UCSD-AML1 (cell line): ENCODE measurements at regions not wholly inside any gene's neighbourhood (a gene's known extent, or its start where the extent isn't known, plus 50 kb on each side); places are given as distances from the start of the nearest gene placed in this dataset.

ENCODE experiments used
- DNase-seq: peaks from one replicate; lab custom pipeline; 2025; ENCODE audit not compliant: unreplicated experiment; lab: John Stamatoyannopoulos, UW

DNA sequence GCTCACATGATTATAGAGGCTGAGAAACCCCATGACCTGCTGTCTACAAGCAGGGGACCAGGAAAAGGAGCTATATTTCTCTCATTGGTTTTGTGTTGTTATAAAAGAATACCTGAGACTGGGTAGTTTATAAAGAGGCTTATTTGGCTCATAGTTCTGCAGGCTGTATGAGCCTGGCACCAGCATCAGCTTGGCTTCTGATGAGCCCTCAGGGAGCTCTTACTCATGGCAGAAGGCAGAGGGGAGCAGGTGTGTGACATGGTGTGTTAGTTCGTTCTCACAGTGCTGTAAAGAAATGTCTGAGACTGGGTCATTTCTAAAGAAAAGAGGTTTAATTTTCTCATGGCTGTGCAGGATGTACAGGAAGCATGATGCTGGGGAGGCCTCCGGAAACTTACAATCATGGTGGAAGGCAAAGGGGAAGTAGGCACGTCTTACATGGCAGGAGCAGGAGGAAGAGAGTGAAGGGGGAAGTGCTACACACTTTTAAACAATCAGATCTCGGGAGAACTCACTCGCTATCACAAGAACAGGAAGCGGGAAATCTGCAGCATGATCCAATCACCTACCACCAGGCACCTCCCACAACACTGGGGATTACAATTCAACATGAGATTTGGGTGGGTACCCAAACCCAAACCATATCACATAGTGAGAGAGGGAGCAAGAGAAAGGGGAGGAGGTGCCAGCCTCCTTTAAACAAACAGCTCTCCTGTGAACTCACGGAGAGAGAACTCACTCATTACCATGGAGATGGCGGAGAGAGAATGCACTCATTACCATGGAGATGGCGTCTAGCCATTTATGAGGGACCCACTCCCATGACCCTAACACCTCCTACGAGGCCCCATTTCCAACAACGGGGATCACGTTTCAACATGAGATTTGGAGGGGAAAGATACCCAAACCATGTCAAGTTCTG, 133.4 kb downstream of the JCAD start:
- peak; percentile 48 for DNase-seq

DNA sequence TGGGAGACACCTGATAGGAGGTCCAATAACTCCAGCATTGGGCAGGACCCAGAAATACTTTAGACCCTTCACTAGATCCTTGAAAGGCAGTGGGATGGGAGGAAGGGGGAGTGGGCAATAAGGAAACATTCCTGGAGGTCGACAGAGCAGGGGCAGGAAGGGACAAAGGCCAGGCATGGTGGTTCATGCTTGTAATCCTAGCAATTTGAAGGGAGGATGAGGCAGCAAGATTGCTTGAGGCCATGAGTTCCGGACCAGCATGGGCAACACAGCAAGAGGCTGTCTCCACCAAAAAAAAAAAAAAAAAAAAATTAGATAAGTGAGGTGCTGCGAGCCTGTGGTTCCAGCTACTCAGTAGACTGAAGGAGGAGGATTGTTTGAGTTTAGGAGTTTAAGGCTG, 134.9 kb downstream of the JCAD start:
- DNase-seq: no peak

DNA sequence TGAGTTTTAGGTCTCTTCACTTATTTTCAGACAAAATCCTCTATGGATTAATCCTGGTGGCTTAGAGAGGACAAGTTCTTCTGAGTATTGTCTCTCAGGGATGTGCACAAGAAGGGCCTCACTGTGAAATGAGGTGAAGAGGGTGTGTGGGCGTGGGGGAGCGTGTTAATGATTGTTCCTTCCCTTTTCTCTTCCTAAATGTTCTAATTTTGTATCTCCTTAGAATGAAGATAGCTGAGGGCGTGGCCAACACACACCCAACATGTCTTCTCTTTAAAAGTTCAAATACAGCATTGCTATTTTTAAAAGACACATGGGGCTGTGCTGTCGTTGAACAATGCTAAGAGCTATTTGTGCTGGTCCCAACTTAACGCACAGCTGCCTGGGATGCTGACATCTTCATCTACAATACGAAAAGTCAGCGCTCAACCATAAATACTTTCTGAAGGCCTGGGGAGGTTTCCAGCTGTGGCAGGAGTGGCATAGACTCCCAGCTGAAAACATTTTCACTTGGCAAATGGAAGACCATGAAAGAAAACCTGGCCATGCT, 135.9 kb downstream of the JCAD start:
- no peak for DNase-seq

DNA sequence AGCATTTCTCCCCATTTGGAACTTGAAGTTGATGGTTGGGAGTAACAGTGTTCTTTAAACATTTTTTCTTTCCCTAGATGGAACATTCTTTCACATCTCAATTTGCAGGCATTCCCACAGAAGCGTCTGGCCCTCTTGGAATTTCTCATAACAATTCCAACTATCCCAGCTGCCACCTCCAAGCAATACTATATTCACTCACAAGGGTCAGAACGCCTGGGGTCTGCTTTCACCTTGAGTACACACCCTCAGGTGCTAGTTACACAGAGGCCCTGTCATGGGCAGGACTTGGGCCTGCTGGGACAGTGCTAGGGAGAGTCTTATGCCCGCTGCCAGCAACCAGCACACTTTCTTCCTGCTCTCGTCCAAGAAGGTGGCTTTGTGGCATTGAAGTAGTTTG, 136.5 kb downstream of the JCAD start:
- DNase-seq: no peak

DNA sequence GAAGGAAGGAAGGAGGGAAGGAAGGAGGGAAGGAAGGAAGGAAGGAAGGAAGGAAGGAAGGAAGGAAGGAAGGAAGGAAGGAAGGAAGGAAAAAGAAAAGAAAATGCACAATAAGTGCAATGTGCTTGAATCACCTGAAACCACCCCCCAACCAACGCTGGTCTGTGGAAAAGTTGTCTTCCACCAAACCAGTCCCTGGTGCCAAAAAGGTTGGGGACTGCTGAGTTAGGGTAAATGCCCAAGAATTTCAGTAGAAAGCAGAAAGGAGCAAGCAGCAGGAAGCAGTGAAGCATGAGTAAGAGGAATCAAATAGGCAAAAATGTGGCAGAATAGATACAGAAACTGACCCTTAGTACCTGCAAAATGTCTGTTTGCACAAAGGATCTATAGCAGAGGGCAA, 137.2 kb downstream of the JCAD start:
- DNase-seq: no peak

DNA sequence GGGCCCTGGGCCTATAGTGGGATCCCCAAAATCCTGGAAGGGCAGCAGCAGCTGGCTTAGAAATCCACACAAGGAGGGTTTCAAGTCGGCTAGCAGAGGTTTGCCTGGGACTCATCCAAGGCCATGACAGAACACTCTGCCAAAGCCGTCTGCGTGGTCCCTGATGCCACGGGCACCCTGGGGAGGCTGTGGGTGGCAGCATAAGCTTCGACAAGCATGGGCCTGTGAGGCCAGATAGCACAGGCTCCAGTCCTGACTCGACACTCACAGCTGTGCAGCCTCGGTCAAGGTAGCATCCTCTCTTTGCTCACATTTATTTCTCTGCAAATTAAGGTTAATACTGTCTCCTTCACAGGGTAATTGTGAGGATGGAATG, 138.3 kb downstream of the JCAD start:
- no peak for DNase-seq

DNA sequence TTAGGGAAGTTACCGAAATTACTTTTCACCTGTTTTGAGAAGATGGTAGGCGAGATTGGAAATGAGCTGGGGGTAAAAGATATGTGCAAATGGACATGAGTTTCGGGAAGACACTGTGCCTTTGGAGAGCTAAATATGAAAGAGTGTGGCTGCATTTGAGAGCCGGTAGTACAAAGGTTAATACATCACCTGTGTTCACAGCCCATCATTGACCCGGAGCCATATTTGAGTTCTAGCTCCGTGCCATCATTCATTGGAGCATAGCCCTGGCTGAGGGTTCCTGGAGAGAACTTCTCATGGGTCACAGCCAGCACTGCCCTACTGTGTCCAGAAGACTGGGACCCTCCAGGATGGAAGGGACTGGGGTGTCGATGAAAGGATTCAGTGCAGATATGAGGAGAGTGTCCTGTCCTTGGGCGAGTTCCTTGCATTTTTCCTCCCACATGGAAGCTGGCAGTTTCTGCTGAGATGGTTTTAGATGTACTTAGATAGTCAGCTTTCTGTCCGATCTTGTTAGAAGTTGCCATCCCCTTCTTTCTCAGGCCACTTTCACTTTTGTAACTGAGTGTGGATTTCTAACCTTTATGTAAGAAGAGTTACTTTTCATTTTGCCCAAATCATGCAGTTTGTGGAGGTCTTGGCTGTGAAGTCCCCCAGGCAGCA, 138.8 kb downstream of the JCAD start:
- DNase-seq: no peak

DNA sequence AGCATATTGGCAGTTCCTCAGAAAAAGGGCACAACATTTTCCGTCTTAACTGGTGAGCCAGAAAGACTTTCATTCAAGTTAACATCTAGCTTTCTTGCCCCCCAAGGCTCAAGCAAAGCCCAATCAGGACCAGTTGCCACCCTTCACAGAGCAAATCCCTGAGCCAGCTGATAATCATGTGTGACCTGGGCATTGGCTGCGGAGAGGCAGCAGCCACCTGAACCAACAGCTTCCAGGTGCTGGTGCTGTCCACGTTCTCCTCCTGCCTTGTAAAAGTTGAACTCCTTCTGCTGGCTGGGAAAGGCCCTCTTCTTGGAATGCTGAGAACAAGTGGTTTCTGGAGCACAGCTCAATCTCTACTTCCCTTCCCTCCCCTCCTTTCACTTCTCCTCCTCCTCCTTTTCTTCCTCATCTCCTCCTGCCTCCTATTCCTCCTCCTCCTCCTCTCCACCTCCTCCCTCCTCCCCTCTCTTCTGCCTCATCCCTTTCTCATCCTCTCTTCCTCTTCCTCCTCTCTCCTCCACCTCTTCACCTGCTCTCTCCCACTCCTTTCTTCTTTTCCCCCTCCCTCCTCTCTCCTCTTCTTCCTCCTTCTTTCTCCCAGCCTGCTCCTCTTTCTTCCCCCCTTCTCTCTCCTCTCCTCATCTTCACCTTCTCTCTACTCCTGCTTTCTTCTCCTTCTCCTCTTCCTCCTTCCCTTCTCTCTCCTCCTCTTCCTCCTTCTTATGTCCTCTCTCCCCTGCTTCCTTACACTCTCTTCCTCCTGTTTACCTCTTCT, 140.6 kb downstream of the JCAD start:
- DNase-seq: no peak

DNA sequence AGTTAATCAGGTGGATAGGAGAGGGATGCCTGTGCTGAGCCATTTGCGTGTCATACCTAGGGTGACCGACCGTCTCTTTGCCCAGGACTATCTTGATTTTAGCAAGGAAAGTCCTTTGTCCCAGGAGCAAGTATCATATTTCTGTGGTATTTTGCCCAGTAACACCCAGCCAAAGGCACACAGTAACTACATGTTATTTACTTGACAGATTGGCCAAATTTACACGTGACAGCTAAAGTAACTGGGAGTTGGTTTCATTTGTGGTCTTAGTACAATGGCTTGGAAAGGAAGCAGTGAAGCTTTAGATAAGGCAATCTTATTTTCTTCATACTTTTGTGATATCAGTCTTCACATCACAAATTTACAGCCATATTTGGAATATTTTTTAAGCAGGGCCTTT, 142.1 kb downstream of the JCAD start:
- DNase-seq: no peak

DNA sequence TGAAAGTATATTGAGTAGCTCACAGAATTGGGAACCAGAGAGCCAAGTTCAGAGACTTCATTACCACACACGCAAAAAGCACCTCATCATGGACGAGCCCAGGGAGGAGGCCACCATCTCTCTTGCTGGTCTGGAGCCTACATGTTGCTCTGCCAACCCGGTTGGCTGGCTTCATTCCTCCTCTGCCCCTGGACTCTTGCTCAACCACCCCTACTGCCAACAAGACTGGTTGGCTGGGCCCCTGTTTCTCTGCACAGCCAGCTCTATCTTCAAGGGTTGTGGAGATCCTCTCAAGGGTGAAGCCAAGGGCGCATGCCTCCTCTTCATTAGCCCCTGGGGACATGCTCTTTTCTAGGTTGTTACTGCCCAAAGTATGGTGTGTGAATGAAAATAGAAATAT, 142.7 kb downstream of the JCAD start:
- no peak for DNase-seq

DNA sequence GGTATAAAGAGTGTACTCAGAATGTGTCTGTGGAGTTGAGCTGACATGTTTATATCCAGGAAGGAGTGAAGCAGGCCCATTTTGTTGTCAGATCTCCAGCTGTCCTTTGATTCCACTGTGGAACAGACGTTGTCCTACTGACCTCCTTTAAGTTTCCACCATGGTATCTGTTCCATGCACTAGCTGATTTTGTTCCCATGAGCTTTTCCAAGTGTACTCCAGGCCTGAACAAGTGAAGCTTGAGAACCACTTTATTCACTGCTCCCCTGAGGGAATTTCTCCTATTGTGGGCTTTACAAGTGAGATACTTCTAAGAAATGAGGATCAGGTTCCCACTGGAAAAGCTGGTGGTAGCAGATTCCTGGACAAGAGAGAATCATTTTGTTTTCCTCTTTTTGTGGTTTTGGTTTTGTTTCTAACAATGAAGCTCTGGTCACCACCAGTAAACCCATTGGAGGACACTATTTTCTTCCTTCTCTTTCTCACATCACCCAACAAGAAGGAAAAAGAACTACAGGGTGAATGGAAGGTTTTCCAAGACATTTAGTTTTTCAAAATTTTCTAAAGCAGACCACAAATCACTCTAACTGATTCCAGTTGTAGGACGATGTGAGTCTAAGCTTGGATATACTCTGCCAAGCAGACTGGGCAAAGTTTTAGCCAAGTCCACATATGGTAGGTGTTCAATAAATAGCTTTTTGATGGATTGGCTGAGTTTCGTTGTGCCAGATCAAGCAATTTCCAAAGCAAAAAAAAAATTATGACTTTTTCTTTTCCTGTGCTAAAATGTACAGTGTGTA, 144.2 kb downstream of the JCAD start:
- DNase-seq: no peak

DNA sequence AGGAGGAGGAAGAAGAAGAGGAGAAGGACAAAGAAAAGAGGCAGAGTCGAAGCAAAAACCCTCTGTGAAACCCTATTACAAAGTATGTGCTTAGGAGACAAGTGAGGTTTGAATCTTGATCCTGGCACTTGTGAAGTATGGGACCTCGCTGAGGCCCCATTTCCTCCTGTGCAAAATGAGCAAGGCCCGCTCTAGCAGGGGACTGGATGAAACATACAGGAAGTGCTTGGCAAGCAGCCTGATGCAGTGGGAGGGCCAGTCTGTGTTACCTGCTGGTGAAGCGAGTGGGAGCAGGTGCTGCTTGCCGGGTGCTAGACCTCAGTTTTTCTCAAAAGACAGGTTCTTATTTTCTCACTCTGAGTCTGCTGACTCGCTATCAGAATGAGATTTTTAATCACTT, 150.4 kb downstream of the JCAD start:
- peak; percentile 25 for DNase-seq

DNA sequence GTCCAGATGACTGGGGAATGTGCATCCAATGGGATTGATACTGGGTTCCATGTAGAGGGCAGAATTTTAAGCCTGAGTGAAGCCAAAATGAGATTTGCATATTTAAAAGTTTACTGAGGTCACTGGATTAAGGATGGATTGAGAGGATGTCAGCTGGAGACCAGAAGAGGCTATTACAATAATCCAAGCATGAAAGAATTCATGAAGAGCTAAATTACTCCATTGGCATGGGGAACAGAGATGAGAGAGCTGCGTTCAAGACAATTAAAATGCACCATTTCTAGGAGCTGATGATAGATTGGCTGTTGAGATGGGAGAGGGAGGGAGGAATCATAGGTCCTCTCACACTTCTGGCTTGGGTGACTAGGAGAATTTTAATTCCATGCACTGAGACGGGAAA, 158.5 kb downstream of the JCAD start:
- DNase-seq: no peak

DNA sequence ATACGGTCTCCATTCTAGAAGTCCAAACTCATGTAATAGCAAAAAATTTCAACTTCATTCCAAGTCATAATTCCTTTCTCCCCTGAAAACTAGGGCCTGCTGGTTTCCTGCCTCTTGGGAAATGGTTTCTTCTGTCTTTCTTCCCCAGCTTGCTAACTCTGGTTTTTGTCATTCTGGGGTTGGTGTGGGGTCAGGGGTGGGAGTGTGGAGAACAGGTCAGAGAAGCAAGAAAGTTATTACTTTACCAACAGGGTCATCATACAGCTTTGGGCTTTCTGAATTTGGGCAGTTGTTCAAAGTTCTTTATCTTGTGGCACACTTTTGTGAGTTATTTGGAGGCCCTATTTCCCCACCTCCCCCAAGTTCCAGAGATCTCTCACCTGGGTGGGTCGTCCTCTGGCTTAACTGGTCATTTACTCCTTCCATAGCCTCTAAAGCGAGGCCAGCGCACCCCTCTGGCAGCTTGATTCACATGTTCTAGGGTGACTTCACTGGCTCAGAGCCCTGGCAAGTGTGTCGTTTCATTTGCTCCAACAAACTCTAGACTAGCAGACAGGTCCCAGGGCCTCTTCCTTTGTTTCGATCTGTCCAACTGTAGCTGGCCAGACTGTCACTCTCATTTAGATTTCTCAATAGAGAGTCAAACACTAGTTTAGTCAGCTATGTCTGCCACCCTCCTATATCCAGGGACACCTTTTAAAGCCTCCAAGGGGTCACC, 161.2 kb downstream of the JCAD start:
- DNase-seq: no peak

DNA sequence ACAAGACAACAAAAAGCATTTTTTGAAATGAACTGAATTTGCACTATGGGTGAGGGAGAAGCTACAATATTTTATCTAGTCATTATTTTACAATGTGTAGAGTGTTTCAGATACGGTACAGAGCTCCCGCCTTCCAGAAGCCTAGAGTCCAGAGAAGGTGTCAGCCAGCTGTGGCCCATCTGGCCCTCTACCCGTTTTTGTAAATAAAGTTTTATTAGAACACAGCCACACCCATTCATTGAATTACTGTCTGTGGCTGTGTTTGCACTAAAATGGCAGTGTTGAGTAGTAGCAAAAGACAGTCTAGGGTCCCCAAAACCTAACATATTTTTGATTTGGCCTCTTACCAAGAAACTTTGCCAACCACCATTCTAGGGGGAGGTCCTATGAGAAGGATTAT, 162.0 kb downstream of the JCAD start:
- no peak for DNase-seq

DNA sequence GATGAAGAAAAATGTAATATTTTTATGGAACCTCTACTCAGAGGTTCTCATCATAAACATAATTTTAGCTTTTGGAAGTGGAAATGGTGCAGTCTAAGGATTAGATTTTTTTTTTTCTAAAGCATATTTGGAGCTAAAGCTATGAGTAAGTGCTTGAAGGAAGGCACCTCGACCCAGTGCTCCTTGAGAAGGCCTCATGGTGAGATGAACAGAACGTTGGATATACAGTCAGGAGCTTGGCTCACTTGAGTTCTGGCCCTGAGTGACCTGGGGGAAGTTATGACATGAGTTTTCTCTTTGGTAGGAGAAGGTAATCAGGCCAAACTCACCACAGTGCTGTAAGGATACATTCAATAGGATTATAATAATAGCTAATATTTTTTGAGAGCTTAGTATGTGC, 163.3 kb downstream of the JCAD start:
- DNase-seq: no peak

DNA sequence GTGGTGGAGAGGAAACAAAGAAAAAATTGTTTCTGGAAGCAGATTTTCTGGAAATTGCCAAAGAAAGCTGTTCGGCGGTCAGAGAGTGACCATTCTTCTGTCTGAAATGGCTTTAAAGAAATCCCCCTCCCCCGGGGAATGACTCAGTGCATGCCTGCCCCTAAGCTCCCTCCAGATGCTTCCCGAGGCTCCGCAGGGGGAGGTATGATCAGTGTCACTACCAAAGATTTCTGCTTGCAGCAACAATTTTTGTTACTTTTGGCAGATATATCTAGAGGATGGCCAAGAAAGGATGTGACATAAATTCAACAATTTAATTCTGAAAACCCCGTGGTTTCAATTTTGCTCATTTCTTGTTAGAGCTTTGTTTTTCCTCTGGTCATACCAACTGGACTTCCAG, 163.9 kb downstream of the JCAD start:
- no peak for DNase-seq

DNA sequence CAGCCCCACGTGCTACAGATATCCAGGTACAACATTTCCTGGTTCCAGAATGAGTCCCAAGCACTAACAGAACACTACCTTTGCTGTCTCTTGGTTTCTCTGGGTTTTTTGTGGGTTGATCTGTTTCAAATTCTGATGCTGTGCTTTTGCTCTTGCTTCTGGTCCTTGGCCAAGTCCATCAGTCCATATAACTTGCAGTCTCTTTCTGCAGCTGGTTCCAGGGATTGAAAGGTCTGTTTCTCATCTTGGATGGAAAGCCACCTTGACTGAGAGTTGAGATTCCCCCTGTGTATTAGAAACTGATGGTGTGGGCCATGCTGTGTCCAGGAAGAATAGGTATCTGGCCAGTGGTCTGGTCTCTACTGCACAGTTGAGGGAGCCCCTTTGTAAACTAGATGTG, 171.1 kb downstream of the JCAD start:
- DNase-seq: no peak

DNA sequence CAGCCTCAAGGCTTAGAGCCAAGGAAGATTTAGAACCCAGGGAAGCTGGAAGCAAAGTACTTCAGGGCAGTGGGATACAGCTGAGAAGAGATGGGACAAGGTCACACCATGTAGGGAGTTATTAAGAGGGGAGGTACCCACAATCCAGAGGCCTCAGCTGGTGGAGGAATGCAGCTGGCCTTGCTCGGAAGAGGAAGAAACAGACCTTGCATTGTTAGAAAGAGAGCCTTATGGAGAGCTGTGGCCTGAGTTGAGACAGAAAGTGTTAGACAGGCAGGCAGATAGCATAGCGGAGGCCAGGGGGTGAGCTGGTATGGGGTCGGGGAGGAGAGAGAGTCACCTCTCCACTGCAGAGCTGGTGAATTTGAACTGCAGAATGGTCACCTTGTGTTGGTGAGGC, 173.1 kb downstream of the JCAD start:
- DNase-seq: no peak

DNA sequence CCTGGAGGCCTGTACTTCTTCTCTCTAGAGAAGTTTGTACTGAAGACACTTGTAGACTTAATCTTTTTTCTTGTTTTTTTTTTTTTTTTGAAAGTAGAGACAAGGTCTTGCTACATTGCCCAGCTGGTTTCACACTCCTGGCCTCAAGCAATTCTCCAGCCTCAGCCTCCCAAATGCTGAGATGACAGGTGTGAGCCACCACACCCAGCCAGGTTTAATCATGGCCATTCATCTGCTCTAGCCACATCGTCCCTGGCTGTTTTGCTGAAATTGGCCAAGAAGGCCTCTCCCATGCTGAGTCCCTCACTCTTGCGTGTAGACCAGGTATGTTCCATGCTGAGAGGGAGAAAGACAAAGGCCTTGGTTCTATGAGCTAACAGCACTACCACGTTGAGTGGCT, 176.2 kb downstream of the JCAD start:
- no peak for DNase-seq
